GM12878 (cell line): ENCODE measurements at regions not wholly inside any gene's neighbourhood (a gene's known extent, or its start where the extent isn't known, plus 50 kb on each side); places are given as distances from the start of the nearest gene placed in this dataset.

Experiments used
- ATAC-seq: fragments of 200-7000 bp; cut with Tn5 transposase; 3 replicates; pipeline ENCODE4 v1.9.1; 2020; ENCODE audit warnings: mild to moderate bottlenecking, moderate library complexity
- BruUV-seq: library from RNA; stranded (reverse); fragments of 400-500 nt; replicated peaks from 2 replicates; lab custom pipeline; 2021; lab: Mats Ljungman, UMichigan
- CTCF ChIA-PET: fragments of 300-600 bp; sonication (Branson Sonifier 250); formaldehyde crosslinking; extraction: SDS; loops from one replicate; lab custom pipeline; 2021; ENCODE audit warnings: inconsistent platforms; lab: Yijun Ruan, JAX
- POLR2A ChIA-PET: fragments of 350-600 bp; formaldehyde crosslinking; extraction: SDS; loops from one replicate; lab custom pipeline; 2021; ENCODE audit warnings: inconsistent platforms; lab: Charles Lee
- RAD21 ChIA-PET: fragments of 300-600 bp; sonication (Branson Sonifier 250); formaldehyde crosslinking; loops from one replicate; lab custom pipeline; 2023; ENCODE audit warnings: antibody characterized with exemption; ENCODE audit not compliant: unreplicated experiment; lab: Charles Lee
- SMC1A ChIA-PET: fragments of 300-600 bp; sonication (Branson Sonifier 250); formaldehyde crosslinking; loops from one replicate; lab custom pipeline; 2023; ENCODE audit not compliant: unreplicated experiment, uncharacterized antibody; lab: Charles Lee
- DNase-seq: peaks from one replicate; pipeline ENCODE4 v3.0.0-alpha.2; 2011; ENCODE audit warnings: low read depth, low spot score
- FAIRE-seq: peaks from 3 replicates; lab custom pipeline; 2011; peaks lifted over from hg19 to GRCh38; lab: Jason Lieb, UNC
- H2AFZ ChIP-seq: 2 replicates; pipeline ENCODE4 v1.6.0; 2011; ENCODE audit warnings: low read depth, low read length, control low read depth; ENCODE audit not compliant: control insufficient read depth
- H3K27ac ChIP-seq: 2 replicates; pipeline ENCODE4 v1.5.1; 2011; ENCODE audit warnings: control low read depth; ENCODE audit not compliant: control insufficient read depth, insufficient read depth
- H3K27me3 ChIP-seq, 2 experiments: replicated peaks in 1 of 2; 2 replicates each; pipeline versions ENCODE4 v1.6.0 to v1.6.1; 2011; ENCODE audit warnings: low read length in 1 of 2; ENCODE audit not compliant: control insufficient read depth in 2 of 2, insufficient read depth in 2 of 2
- H3K36me3 ChIP-seq, 2 experiments: 2 replicates each; pipeline ENCODE4 v1.5.1; 2011; ENCODE audit warnings: low read length in 1 of 2; ENCODE audit not compliant: control insufficient read depth in 2 of 2, insufficient read depth in 2 of 2
- H3K4me1 ChIP-seq: 2 replicates; pipeline ENCODE4 v1.6.1; 2011; ENCODE audit warnings: mild to moderate bottlenecking, low read length, moderate library complexity, mixed read lengths; ENCODE audit not compliant: control insufficient read depth, insufficient read depth
- H3K4me2 ChIP-seq: 2 replicates; pipeline ENCODE4 v1.6.0; 2011; ENCODE audit warnings: control low read depth; ENCODE audit not compliant: control insufficient read depth, insufficient read depth
- H3K4me3 ChIP-seq: fragments of 200-600 bp; sonication (generic); 2 replicates; pipeline ENCODE4 v1.5.1; 2016
- H3K79me2 ChIP-seq: 2 replicates; pipeline ENCODE4 v1.6.0; 2011; ENCODE audit warnings: low read length; ENCODE audit not compliant: control insufficient read depth, insufficient read depth
- H3K9ac ChIP-seq: 2 replicates; pipeline ENCODE4 v1.8.0; 2011; ENCODE audit warnings: low read length, control low read depth, mixed read lengths; ENCODE audit not compliant: control insufficient read depth, insufficient read depth
- H3K9me3 ChIP-seq: replicated peaks from 3 replicates; pipeline ENCODE4 v1.5.1; 2011; ENCODE audit warnings: mild to moderate bottlenecking, low read length; ENCODE audit not compliant: control insufficient read depth, insufficient read depth
- H4K20me1 ChIP-seq: 2 replicates; pipeline ENCODE4 v1.6.0; 2011; ENCODE audit not compliant: control insufficient read depth, insufficient read depth
- BCL3 ChIP-seq: IDR thresholded peaks from 2 replicates; pipeline ENCODE4 v1.6.1; 2011; ENCODE audit warnings: borderline replicate concordance, low read depth, mild to moderate bottlenecking, moderate library complexity, low read length; ENCODE audit not compliant: insufficient read depth, poor library complexity, severe bottlenecking
- E2F4 ChIP-seq: IDR thresholded peaks from 2 replicates; pipeline ENCODE4 v1.6.1; 2012; ENCODE audit warnings: low read depth, low read length, improper control_type of control experiment
- PBX3 ChIP-seq: IDR thresholded peaks from 2 replicates; pipeline ENCODE4 v1.6.1; 2011; ENCODE audit warnings: mild to moderate bottlenecking, low read depth, low read length, moderate library complexity; ENCODE audit not compliant: insufficient replicate concordance
- ZNF384 ChIP-seq: IDR thresholded peaks from 2 replicates; pipeline ENCODE4 v1.6.1; 2012; ENCODE audit warnings: low read depth, mild to moderate bottlenecking, low read length, improper control_type of control experiment, borderline replicate concordance
- WGBS: methylation state at CpG from one replicate; pipeline ENCODE4 v1.1.6; 2016; ENCODE audit warnings: low lambda C conversion rate; ENCODE audit not compliant: insufficient replicate concordance, insufficient coverage; ENCODE audit errors: missing lambda C conversion rate; 5-methylcytosine and 5-hydroxymethylcytosine counted together
- in situ Hi-C: fragments of 300-500 bp; cut with MboI; formaldehyde crosslinking; loops from 9 replicates; pipeline ENCODE4 v1.14.3; 2018; ENCODE audit warnings: mixed read lengths
- intact Hi-C: fragments of 100-400 bp; cut with micrococcal nuclease; formaldehyde crosslinking; loops from one replicate; pipeline ENCODE4 v1.14.2; 2022; ENCODE audit not compliant: unreplicated experiment

- RAD21 ChIA-PET = no interaction called here
- in situ Hi-C loops = no loop called here
- DNase-seq = no peak
These were observed 75.7 kb upstream of the UBL3 start for GRCh38 chr13:29926098-29926476.

More at GRCh38 chr13:29926098-29926476, 75.7 kb upstream of the UBL3 start:
- Histone ChIP-seq H3K9me3 (no peaks in the 10 kb centered on the region), H3K4me3 (no peak overlapping the region), H3K27ac (no peak overlapping the region)
- SMC1A ChIA-PET = interaction anchor here (1.1 to 9.1 kb wide), 2 partner anchors 9 to 154 kb away, joined by 5 to 119 read pairs; no protein-coding TSS in a partner anchor
- CTCF ChIA-PET = interaction anchor here (1.2 to 11.6 kb wide), 4 partner anchors 10 to 154 kb away, joined by 3 to 225 read pairs (median 12); no protein-coding TSS in a partner anchor
- POLR2A ChIA-PET = no interaction called here
- TF ChIP-seq ZNF384 (no peak), PBX3 (peak; percentile 2), BCL3 (peak; percentile 28), E2F4 (no peak)
- TF ChIP-seq, all 136 proteins: peak for 2
- Histone ChIP-seq H3K9ac (no peak overlapping the region), H4K20me1 (no peaks in the 10 kb centered on the region), H3K4me2 (no peak overlapping the region), H3K4me1 (peaks cover 5% of the 10 kb centered on the region; the same call in 1 of the 2 replicates), H3K36me3 (no peaks in the 10 kb centered on the region), H3K27me3 (no peaks in the 10 kb centered on the region), H3K79me2 (no peaks in the 10 kb centered on the region), H2AFZ (no peak overlapping the region)
- ATAC-seq (no peak), FAIRE-seq (no peak)
- intact Hi-C loops = no loop called here
- no TSS peak for BruUV-seq
- WGBS = 91% methylated on average over 4 of the region's 4 CpGs
